ENCODE measurements at regions not wholly inside any gene's neighbourhood (a gene's known extent, or its start where the extent isn't known, plus 50 kb on each side); places are given as distances from the start of the nearest gene placed in this dataset.

DNA sequence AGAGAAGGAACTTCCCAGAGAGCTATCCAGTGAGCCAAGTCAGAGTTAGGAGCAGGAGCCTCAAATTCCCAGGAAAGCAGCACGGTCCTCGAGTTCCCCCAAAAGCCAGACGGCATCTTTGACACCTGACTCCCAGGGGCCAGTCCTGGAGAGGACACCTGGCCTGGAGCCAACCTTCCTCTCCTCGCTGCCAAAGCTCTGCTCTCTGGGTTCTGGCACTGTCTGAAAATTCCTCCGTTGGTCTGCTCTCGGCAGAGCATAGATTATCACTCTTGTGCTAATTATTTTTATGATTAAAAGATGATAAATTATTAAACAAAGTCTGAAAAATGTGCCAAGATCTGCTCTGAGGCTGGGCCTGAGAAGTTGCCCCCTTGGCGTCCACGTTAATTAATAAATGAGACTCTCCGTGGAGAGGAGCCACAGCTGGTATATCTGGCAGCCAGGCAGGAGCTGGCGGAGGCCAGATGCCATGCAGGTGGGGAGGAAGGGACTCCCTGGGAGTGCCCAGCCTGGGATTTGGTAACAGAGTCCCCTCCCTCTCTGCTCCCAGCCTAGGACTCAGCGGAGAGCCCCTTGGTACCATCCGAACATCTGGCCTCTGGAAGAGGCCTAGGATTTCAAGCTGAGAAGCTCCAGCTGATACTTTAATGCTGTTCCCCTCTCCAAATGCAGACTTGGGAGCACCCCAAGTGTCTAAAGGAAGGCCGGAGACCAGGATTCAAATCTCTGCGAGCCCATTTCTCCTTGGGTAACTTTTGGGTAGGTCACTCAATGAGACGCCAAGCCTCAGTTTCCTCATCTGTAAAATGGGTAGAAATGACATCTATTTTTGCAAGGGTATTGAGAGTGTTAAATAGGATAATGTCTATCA lies 163.7 kb upstream of the POU3F1 start:
- H3K9me3 ChIP-seq (ENCODE audit: control insufficient read depth in 4 of 4, low read length in 3 of 4) = no peaks in the 10 kb centered on the region
- no peaks in the 10 kb centered on the region for H3K27me3 ChIP-seq (ENCODE audit: control insufficient read depth in 4 of 4, insufficient read depth in 4 of 4, low read length in 3 of 4)
- 71% methylated on average over 15 of the region's 15 CpGs for WGBS
- H3K4me3 ChIP-seq (ENCODE audit: low read depth in 1 of 3, low read length in 3 of 3) = no peak overlapping the region
- no peaks in the 10 kb centered on the region for H3K36me3 ChIP-seq (ENCODE audit: control insufficient read depth in 4 of 4, insufficient read depth in 3 of 4, low read depth in 1 of 4, low read length in 3 of 4)
- DNase-seq (ENCODE audit: low spot score) = no peak
- TF ChIP-seq CTCF (IDR thresholded peaks at IDR 0.05; ENCODE audit: low read depth, low read length, missing input control) (no peak), GABPA (IDR thresholded peaks at IDR 0.05 in 1 of 2, conservative IDR thresholded peaks at IDR 0.05 in 1 of 2) (no peak), JUND (IDR thresholded peaks at IDR 0.05) (no peak), SP1 (IDR thresholded peaks at IDR 0.05) (no peak), ATF3 (IDR thresholded peaks at IDR 0.05) (no peak), RAD21 (IDR thresholded peaks at IDR 0.05) (no peak), RXRA (IDR thresholded peaks at IDR 0.05) (no peak), FOXA2 (IDR thresholded peaks at IDR 0.05) (no peak)
- H3K4me1 ChIP-seq (ENCODE audit: control insufficient read depth in 4 of 4, insufficient read depth in 4 of 4, low read length in 3 of 4) = no peaks in the 10 kb centered on the region
- no peak overlapping the region for H3K27ac ChIP-seq (ENCODE audit: low read depth in 1 of 2, low read length in 2 of 2)
- H3K9ac ChIP-seq (ENCODE audit: low read depth in 1 of 2, low read length in 2 of 2) = no peak overlapping the region

DNA sequence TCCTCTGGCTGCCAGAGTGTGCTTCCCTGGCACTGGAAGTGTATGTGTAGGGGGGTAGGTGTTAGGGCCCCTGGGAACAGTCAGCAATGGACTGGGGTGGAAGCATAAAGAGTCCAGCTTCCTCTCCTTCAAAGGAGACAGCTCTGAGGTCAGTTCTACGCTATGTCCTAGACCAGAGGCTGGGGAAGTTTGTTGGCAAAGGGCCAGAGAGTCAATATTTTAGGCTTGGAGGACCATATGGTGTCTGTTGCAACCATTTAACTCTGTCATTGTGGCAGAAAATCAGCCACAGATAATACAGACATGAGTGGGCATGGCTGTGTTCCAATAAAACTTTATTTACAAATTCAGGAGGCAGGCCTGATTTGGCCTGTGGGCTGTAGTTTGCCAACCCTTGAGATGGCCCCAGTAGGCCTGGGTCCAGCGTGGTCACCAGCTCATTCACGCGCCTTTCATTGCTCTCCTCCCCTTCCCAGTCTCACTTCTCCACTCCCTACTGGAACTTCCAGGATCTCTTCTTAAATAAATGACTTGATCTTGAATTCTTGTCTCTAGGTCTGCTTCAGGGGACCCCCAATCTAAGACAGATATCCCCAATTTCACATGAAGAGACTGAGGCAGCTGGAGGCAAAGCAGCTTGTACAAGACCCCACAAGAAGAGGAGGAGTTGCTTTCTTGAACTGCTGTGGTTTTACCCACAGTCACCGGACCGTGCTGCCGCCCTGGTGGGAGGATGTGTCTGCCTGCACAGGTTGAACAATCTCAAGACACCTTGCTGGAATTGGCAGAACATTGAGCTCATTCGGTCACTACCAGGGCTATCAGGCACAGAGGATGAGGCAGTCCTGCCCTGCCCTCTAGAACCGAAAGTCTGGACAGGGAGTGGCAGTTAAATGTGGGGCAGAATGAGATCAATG lies 162.4 kb upstream of the POU3F1 start:
- Histone ChIP-seq H3K4me1 (ENCODE audit: control insufficient read depth in 4 of 4, insufficient read depth in 4 of 4, low read length in 3 of 4) (no peaks in the 10 kb centered on the region), H3K27ac (ENCODE audit: low read depth in 1 of 2, low read length in 2 of 2) (no peak overlapping the region), H3K4me3 (ENCODE audit: low read depth in 1 of 3, low read length in 3 of 3) (no peak overlapping the region), H3K9me3 (ENCODE audit: control insufficient read depth in 4 of 4, low read length in 3 of 4) (no peaks in the 10 kb centered on the region), H3K36me3 (ENCODE audit: control insufficient read depth in 4 of 4, insufficient read depth in 3 of 4, low read depth in 1 of 4, low read length in 3 of 4) (no peaks in the 10 kb centered on the region), H3K9ac (ENCODE audit: low read depth in 1 of 2, low read length in 2 of 2) (no peak overlapping the region), H3K27me3 (ENCODE audit: control insufficient read depth in 4 of 4, insufficient read depth in 4 of 4, low read length in 3 of 4) (no peaks in the 10 kb centered on the region)
- WGBS = 88% methylated on average over 9 of the region's 9 CpGs
- DNase-seq (ENCODE audit: low spot score) = no peak
- no peak for TF ChIP-seq JUND (IDR thresholded peaks at IDR 0.05)
- TF ChIP-seq RXRA (IDR thresholded peaks at IDR 0.05) = no peak
- TF ChIP-seq FOXA1 (IDR thresholded peaks at IDR 0.05) = no peak
- TF ChIP-seq FOXA2 (IDR thresholded peaks at IDR 0.05) = no peak
- TF ChIP-seq RAD21 (IDR thresholded peaks at IDR 0.05) = no peak

DNA sequence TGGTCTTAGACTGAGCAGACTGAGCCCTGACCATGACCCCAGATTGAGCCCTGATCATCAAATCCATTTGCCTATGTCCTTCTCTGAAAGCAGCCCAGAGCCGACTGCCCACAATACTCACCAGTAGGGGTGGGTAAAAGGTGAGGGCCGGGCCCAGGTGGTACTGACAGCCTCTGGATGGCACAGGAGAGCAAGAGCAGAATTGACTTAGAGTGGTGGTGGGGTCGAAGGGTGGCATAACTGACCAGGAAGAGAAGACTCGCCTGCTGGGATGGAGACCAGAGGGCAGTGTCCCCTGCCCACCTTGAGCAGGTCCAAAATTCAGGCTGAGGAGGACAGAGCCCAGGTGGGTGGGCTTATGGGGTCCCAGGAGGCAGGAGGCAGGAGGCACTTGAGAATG lies 161.3 kb upstream of the POU3F1 start:
- no peaks in the 10 kb centered on the region for H3K36me3 ChIP-seq (ENCODE audit: control insufficient read depth in 4 of 4, insufficient read depth in 3 of 4, low read depth in 1 of 4, low read length in 3 of 4)
- DNase-seq (ENCODE audit: low spot score) = no peak
- no peak overlapping the region for H3K27ac ChIP-seq (ENCODE audit: low read depth in 1 of 2, low read length in 2 of 2)
- no peaks in the 10 kb centered on the region for H3K4me1 ChIP-seq (ENCODE audit: control insufficient read depth in 4 of 4, insufficient read depth in 4 of 4, low read length in 3 of 4)
- no peak overlapping the region for H3K4me3 ChIP-seq (ENCODE audit: low read depth in 1 of 3, low read length in 3 of 3)
- WGBS = 91% methylated on average over 4 of the region's 4 CpGs
- no peaks in the 10 kb centered on the region for H3K9me3 ChIP-seq (ENCODE audit: control insufficient read depth in 4 of 4, low read length in 3 of 4)
- H3K9ac ChIP-seq (ENCODE audit: low read depth in 1 of 2, low read length in 2 of 2) = no peak overlapping the region
- H3K27me3 ChIP-seq (ENCODE audit: control insufficient read depth in 4 of 4, insufficient read depth in 4 of 4, low read length in 3 of 4) = no peaks in the 10 kb centered on the region
- TF ChIP-seq FOXA1 (IDR thresholded peaks at IDR 0.05) (no peak), RAD21 (IDR thresholded peaks at IDR 0.05) (no peak), HNF4A (conservative IDR thresholded peaks at IDR 0.05) (no peak), ATF3 (IDR thresholded peaks at IDR 0.05) (no peak), HNF4G (IDR thresholded peaks at IDR 0.05) (no peak), JUND (IDR thresholded peaks at IDR 0.05) (no peak), FOXA2 (IDR thresholded peaks at IDR 0.05) (no peak), GABPA (IDR thresholded peaks at IDR 0.05 in 1 of 2, conservative IDR thresholded peaks at IDR 0.05 in 1 of 2) (no peak), MAX (IDR thresholded peaks at IDR 0.05) (no peak), NR2F2 (IDR thresholded peaks at IDR 0.05) (no peak), TAF1 (conservative IDR thresholded peaks at IDR 0.05) (no peak), YY1 (IDR thresholded peaks at IDR 0.05) (no peak)
- TF ChIP-seq, protein P1, sequence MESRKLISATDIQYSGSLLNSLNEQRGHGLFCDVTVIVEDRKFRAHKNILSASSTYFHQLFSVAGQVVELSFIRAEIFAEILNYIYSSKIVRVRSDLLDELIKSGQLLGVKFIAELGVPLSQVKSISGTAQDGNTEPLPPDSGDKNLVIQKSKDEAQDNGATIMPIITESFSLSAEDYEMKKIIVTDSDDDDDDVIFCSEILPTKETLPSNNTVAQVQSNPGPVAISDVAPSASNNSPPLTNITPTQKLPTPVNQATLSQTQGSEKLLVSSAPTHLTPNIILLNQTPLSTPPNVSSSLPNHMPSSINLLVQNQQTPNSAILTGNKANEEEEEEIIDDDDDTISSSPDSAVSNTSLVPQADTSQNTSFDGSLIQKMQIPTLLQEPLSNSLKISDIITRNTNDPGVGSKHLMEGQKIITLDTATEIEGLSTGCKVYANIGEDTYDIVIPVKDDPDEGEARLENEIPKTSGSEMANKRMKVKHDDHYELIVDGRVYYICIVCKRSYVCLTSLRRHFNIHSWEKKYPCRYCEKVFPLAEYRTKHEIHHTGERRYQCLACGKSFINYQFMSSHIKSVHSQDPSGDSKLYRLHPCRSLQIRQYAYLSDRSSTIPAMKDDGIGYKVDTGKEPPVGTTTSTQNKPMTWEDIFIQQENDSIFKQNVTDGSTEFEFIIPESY (IDR thresholded peaks at IDR 0.05) = no peak
- TF ChIP-seq, protein P2, sequence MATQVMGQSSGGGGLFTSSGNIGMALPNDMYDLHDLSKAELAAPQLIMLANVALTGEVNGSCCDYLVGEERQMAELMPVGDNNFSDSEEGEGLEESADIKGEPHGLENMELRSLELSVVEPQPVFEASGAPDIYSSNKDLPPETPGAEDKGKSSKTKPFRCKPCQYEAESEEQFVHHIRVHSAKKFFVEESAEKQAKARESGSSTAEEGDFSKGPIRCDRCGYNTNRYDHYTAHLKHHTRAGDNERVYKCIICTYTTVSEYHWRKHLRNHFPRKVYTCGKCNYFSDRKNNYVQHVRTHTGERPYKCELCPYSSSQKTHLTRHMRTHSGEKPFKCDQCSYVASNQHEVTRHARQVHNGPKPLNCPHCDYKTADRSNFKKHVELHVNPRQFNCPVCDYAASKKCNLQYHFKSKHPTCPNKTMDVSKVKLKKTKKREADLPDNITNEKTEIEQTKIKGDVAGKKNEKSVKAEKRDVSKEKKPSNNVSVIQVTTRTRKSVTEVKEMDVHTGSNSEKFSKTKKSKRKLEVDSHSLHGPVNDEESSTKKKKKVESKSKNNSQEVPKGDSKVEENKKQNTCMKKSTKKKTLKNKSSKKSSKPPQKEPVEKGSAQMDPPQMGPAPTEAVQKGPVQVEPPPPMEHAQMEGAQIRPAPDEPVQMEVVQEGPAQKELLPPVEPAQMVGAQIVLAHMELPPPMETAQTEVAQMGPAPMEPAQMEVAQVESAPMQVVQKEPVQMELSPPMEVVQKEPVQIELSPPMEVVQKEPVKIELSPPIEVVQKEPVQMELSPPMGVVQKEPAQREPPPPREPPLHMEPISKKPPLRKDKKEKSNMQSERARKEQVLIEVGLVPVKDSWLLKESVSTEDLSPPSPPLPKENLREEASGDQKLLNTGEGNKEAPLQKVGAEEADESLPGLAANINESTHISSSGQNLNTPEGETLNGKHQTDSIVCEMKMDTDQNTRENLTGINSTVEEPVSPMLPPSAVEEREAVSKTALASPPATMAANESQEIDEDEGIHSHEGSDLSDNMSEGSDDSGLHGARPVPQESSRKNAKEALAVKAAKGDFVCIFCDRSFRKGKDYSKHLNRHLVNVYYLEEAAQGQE (IDR thresholded peaks at IDR 0.05) = no peak

Measured in liver (tissue), 8 donors.